DMS 273 (cell line): ENCODE measurements at regions not wholly inside any gene's neighbourhood (a gene's known extent, or its start where the extent isn't known, plus 50 kb on each side); places are given as distances from the start of the nearest gene placed in this dataset.

ENCODE experiments used
- DNase-seq: peaks from one replicate; lab custom pipeline; 2025; ENCODE audit not compliant: unreplicated experiment; lab: John Stamatoyannopoulos, UW

DNA sequence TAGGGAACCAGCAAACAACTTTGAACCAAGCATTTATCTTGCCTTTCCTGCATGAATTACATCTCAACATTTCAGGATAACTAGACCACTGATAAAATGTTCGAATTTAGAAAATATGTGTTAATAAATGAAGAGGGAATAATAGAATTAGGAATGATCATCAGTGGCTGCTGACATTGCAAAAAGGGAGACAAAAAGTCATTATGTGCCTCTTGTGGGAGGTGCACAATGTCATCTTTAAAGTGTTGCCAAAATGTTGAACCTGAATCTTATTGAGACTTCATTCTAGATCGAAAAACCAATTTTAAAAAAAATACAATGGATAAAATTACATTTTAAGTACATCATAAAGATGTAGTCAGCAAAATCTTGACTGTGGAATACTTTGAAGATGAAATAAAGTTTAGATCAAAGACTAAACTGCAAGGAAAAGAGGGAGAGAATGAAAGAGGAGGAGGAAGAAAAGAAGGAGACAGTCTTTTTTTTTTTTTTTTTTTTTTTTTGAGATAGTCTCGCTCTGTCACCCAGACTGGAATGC lies 299.3 kb downstream of the FBXW7 start:
- no peak for DNase-seq

DNA sequence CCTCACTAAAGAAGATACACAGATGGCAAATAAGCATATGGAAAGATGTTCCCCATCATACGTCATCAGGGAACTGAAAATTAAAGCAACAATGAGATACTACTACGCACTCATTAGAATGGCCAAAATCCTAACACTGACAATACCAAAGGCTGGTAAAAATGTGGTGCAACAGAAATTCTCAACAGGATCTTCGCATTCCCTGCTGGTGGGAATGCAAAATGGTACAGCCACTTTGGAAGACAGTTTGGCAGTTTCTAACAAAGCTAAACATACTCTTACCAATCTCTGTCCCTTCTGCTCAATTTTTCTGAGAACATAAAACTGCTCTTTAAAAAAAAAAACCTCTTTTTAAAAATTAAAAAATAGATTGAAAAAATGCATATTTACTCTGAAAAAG lies 300.2 kb downstream of the FBXW7 start:
- DNase-seq = no peak

- no peak for DNase-seq
These were observed 301.3 kb downstream of the FBXW7 start for GRCh38 chr4:152234571-152234970.

DNA sequence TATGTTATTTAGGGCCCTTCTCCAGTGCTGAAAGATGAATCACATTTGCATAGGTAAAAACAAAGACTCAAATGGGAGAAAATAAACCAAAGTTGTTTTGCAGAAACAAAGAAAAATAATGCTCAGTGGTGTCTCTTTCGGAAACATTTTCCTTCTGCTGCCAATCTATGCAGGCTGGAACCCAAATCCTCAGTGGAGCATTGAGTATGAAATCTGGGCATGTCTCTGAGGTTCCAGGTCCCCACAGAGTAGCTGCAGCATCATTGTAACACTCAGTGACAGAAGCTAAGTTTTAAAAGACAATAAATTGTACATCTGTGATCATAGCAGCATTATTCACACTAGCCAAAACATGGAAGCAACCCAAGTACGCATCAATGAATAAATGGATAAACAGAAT lies 303.6 kb downstream of the FBXW7 start:
- DNase-seq = no peak

DNA sequence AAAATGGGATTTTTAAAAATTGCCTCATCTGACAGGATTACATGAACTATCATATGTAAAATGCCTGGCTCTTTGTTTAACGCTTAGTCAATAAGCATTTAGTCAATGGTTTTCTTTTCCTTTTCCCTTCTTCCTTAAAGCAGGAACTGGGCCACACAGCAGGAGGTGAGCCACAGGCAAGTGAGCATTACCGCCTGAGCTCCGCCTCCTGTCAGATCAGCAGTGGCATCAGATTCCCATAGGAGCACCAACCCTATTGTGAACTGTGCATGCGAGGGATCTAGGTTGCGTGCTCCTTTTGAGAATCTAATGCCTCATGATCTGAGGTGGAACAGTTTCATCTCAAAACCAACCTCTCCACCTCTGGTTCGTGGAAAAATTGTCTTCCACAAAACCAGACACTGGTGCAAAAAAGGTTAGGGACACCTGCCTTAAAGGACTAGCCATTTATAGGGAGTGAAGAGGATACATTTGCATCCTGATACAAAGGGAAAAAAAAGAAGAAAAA lies 306.1 kb downstream of the FBXW7 start:
- no peak for DNase-seq

DNA sequence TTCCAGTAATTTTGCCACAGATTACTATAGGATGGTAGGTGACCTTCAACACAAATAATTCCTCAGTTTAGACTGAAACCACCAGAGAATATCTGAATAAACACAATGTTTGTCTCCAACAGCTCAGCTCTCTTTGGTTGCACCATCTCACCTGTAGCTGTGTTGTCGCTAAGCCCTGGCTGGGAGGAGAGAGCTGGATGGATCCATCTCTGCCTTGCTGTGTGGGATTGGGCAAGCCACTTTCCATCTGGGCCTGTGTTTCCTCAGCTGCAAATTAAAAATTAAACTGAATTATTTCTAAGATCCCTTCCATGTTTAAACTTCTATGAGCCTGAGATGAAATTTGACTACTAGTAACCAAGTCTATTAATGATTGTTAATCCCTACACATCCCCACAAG lies 310.2 kb downstream of the FBXW7 start:
- no peak for DNase-seq

GRCh38 chr4:152224721-152225420 lies 311.0 kb downstream of the FBXW7 start:
- no peak for DNase-seq

- DNase-seq = no peak
These were observed 311.7 kb downstream of the FBXW7 start for GRCh38 chr4:152224223-152224622.

GRCh38 chr4:152223600-152223999 lies 312.3 kb downstream of the FBXW7 start:
- DNase-seq = no peak

- DNase-seq = no peak
These were observed 313.9 kb downstream of the FBXW7 start for GRCh38 chr4:152221816-152222516.

DNA sequence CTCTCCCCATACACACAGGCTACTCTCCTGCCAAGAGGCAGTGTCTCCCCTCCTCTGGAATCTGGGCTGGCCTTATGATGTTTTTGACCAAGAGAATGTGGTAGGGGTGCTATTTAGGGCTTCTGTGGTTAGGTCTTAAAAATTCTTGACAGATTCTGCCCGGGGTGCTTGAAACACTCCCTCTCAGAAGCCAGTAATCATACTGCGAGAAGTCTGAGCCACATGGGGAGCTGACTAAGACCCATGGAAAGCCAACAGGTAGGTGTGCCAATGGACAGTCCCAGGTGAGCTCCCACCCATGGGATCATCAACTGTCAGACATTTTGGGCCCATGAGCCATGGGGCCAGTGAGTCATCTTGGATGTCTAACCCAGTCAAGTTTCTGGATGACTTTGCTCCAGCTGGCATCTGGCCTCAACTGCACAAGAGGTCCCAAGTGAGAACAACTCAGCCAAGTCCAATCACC lies 315.7 kb downstream of the FBXW7 start:
- no peak for DNase-seq

DNA sequence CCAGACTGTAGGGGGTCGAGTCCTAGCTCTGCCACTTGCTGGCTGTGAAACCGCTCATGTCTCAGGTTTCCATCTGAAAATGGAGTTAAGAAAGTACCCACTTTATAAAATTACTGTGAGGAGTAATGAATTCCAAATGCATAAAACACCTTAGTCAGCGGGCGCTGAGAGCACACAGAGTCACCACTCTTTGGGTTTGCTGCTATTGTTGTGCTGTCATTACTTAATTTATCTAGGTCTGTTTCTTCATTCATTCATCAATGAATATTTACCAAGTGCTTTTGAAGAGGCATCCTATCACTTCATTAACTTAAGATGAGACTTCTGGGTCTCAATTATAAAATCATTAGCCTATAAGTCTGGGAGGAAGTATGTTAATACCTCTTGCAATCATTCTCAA lies 317.3 kb downstream of the FBXW7 start:
- no peak for DNase-seq

DNA sequence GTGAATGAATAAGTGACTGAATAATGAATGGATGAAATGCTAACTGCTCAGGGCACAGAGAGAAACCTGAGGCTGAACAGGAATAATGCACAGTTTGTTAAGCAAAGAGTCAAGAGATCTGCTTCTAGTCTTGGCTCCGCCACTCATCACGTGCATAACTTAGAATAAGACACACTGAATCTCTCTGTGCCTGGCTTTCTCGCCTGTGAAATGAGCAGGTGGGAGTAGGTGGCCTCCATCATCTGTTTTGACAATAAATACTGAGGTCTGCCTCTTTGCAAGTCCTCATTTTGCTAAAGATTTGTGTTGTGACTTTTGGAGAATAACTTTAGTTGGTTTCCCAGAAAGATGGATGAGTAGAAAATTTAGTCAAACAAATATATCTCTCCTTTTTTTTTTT lies 318.0 kb downstream of the FBXW7 start:
- DNase-seq = no peak

DNA sequence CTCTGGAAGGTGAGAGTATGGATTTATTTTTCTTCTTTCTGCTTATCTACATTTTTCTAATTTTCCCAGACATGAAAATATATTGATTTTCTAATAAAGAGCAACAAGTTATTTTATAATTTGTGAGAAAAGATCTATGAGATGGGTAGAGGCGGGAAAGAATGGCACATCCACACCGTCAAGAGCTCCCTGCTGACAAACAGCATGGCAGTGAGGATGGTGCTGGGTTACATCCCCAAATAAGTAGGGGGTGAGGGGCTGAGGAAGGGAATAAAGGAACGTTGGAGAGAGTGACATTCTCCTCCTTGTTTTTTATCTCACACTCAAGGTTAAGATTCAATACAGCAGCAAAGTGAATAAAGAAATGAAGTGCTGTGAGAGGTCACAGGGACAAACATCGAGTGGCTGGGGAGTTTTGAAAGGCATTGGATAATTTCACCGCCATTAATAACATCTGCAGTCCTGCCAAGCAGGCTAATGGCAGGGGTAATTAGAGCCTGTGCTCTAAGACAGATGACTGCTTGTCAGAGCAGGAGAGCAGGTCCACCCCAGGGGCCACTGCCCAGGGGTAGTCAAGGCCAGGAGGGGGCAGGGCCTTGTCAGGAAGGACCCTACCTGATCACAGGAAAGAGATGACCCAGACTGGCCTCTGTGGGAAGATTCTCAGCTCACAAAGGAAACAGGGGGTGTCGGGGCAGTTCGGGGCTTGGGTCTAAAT lies 323.8 kb downstream of the FBXW7 start:
- no peak for DNase-seq

DNA sequence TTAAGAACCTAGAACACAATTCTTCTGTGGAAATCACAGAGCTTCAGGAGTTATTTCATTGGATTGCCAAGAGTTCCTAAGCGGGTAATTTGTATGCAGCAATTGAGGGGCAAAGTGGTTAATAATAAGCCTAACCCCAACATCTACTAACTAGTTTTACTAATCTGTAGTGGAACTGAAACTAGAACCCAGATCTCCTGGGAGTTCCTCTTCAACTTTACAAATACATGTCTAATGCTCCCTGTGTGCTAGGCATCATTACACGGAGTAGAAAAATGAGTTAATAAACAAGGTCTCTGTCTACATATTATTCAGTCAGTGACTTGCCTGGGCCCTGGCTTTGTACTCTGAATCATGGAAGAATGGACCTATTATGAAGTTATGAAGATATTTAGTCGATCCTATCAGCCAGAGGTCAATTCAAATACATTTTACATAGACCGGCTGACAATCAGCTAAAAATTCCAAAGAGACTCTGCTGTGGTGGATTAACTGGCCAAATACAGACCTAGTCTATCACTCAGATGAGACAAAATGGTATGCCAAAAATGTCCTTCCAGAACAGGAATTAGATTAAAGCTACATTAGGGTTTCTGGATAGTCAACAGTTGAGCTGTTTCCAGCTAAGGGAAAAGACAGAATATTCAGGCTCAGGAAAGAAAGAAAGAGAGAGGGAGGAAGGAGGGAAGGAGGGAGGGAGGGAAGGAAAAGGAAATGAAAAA lies 326.0 kb downstream of the FBXW7 start:
- DNase-seq = no peak

DNA sequence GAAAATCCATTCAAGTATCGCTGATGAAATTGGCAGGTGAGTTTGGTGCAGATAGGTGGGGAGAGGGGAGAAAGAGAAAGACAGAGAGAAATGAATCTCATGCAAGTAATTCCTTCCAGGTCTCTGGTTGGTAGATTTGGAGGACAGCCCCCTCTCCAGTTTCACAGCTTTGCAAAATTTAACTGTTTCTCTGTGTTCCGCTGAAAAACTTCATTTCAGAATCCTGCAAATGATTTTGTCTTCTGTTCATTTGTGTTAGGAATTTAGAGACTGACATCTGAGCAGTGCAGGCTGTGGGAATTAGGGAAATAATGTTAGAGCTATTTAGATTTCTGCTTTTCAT lies 328.5 kb downstream of the FBXW7 start:
- DNase-seq = no peak

DNA sequence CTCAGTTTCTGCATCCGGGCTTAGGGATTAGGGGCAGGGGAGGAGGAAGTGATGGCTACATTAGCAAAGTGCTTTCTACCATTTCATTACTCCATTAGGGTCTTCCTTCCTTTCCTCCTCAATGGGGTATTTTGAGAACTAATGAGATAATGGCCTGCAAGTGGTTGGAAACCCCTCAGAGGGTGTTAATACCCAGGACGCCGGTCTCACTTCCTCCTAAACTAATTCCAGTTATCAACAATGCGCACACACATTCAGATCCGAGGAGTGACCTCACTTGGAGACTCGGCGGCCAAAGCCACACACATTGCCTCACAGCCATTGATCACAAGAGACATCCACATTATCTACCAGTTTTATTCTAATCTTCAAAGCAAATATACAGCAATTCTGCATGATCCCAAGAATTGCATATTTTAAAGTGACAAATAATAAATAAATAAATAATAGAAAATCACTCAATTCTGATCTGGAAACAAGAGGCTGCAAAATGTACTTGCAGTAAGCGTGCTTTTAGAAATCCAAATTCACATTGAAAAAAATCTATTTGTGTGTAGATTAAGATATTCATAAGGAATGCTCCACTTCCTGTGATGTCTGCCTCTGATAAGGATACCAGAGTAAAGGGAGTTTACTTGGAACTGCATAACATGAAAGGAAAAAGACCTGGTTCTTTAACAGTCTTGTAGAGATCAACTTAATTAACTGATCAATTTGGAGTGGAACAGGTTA lies 329.1 kb downstream of the FBXW7 start:
- no peak for DNase-seq

- DNase-seq = no peak
These were observed 329.7 kb downstream of the FBXW7 start for GRCh38 chr4:152206185-152206584.

DNA sequence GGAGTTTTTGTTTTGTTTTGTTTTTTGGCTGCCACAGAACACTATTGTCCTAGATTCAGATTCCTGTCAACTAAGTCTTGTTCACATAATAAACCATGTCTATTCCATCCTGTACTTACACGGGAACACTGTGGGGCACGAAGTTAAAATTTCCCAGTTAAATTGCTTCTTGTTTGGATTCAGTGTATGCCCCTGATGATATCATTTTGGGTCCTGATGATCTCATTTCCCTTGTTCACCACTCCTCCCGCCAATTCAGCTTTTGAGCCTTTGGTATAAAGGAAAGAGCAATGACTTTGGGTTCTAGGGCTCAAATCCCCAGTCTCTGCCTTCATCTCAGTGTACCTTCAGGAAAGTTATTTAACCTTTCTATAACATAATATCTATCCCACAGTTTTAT lies 333.5 kb downstream of the FBXW7 start:
- no peak for DNase-seq
